ENCODE measurements at regions not wholly inside any gene's neighbourhood (a gene's known extent, or its start where the extent isn't known, plus 50 kb on each side); places are given as distances from the start of the nearest gene placed in this dataset.

GRCh38 chr2:219829667-219830352 is 202.4 kb downstream of the SLC4A3 start:
- DNase-seq: no peak
- H3K9me3 ChIP-seq: no peaks in the 10 kb centered on the region
- H3K36me3 ChIP-seq: no peaks in the 10 kb centered on the region
- peaks cover 0 to 3% (median 0%) of the 10 kb centered on the region in 3 donors for H3K27me3 ChIP-seq
- H3K27ac ChIP-seq: no peak overlapping the region
- H3K4me1 ChIP-seq: no peaks in the 10 kb centered on the region
- 71 to 74% (median 73%) methylated on average over 20 of the region's 20 CpGs for WGBS, 5 donors
- intact Hi-C loops (cut with DNase I; ENCODE audit: low total_unique reads): no loop called here
- H3K4me3 ChIP-seq: no peak overlapping the region
- TF ChIP-seq CTCF (IDR thresholded peaks at IDR 0.05): no peak

- Histone ChIP-seq H3K9me3 (no peaks in the 10 kb centered on the region), H3K27ac (no peak overlapping the region), H3K4me3 (no peak overlapping the region), H3K4me1 (no peaks in the 10 kb centered on the region), H3K27me3 (peaks cover 0 to 3% (median 0%) of the 10 kb centered on the region in 3 donors), H3K36me3 (no peaks in the 10 kb centered on the region)
- TF ChIP-seq POLR2A (IDR thresholded peaks at IDR 0.05) (no peak), EP300 (IDR thresholded peaks at IDR 0.05) (no peak)
- intact Hi-C loops (cut with DNase I; ENCODE audit: low total_unique reads): no loop called here
- 77 to 88% (median 86%) methylated on average over 4 to 5 of the region's 5 CpGs for WGBS, 5 donors
- DNase-seq: no peak
Measured at GRCh38 chr2:219830353-219830738, 202.9 kb downstream of the SLC4A3 start.

GRCh38 chr2:219831957-219832356 is 204.5 kb downstream of the SLC4A3 start:
- intact Hi-C loops (cut with DNase I; ENCODE audit: low total_unique reads): no loop called here
- no peak for TF ChIP-seq POLR2AphosphoS5 (IDR thresholded peaks at IDR 0.05)
- no peak for TF ChIP-seq POLR2A (IDR thresholded peaks at IDR 0.05)
- TF ChIP-seq EP300 (IDR thresholded peaks at IDR 0.05): no peak
- no peak for TF ChIP-seq CTCF (IDR thresholded peaks at IDR 0.05)
- no peak overlapping the region for H3K27ac ChIP-seq
- WGBS, 5 donors: 75 to 92% (median 89%) methylated on average over 2 of the region's 2 CpGs
- no peaks in the 10 kb centered on the region for H3K4me1 ChIP-seq
- H3K9me3 ChIP-seq: no peaks in the 10 kb centered on the region
- no peak overlapping the region for H3K4me3 ChIP-seq
- no peak for DNase-seq
- peaks cover 0 to 4% (median 0%) of the 10 kb centered on the region in 3 donors for H3K27me3 ChIP-seq
- no peaks in the 10 kb centered on the region for H3K36me3 ChIP-seq

- H3K27me3 ChIP-seq: peaks cover 0 to 7% (median 0%) of the 10 kb centered on the region in 3 donors
- DNase-seq: no peak
- intact Hi-C loops (cut with DNase I; ENCODE audit: low total_unique reads): no loop called here
- no peaks in the 10 kb centered on the region for H3K36me3 ChIP-seq
- no peak overlapping the region for H3K27ac ChIP-seq
- 75 to 89% (median 83%) methylated on average over 1 of the region's 1 CpG for WGBS, 5 donors
- no peaks in the 10 kb centered on the region for H3K9me3 ChIP-seq
- no peak overlapping the region for H3K4me3 ChIP-seq
- TF ChIP-seq CTCF (IDR thresholded peaks at IDR 0.05) (no peak), EP300 (IDR thresholded peaks at IDR 0.05) (no peak), POLR2A (IDR thresholded peaks at IDR 0.05) (no peak), POLR2AphosphoS5 (IDR thresholded peaks at IDR 0.05) (no peak)
- no peaks in the 10 kb centered on the region for H3K4me1 ChIP-seq
Measured at GRCh38 chr2:219832904-219833303, 205.5 kb downstream of the SLC4A3 start.

GRCh38 chr2:219835493-219835892 is 208.1 kb downstream of the SLC4A3 start:
- no peak for TF ChIP-seq POLR2AphosphoS5 (IDR thresholded peaks at IDR 0.05)
- no peak for TF ChIP-seq POLR2A (IDR thresholded peaks at IDR 0.05)
- TF ChIP-seq CTCF (IDR thresholded peaks at IDR 0.05): no peak
- no peak for TF ChIP-seq EP300 (IDR thresholded peaks at IDR 0.05)
- WGBS, 5 donors: 73 to 86% (median 84%) methylated on average over 3 of the region's 3 CpGs
- intact Hi-C loops (cut with DNase I; ENCODE audit: low total_unique reads): no loop called here
- DNase-seq: no peak
- H3K27me3 ChIP-seq: peaks cover 0 to 15% (median 0%) of the 10 kb centered on the region in 3 donors
- H3K4me3 ChIP-seq: no peak overlapping the region
- no peaks in the 10 kb centered on the region for H3K9me3 ChIP-seq
- no peaks in the 10 kb centered on the region for H3K36me3 ChIP-seq
- no peaks in the 10 kb centered on the region for H3K4me1 ChIP-seq
- no peak overlapping the region for H3K27ac ChIP-seq
